HG03064 (cell line): ENCODE measurements at regions not wholly inside any gene's neighbourhood (a gene's known extent, or its start where the extent isn't known, plus 50 kb on each side); places are given as distances from the start of the nearest gene placed in this dataset.
"Not testable (repeated sequence)": the region's sequence is repeated elsewhere in the genome, so short reads cannot be mapped to it uniquely, and the experiment has no call there.

Experiments used
- ATAC-seq: cut with Tn5 transposase; IDR thresholded peaks from one replicate; pipeline ENCODE4 v1.9.1; 2021; ENCODE audit warnings: low read depth; ENCODE audit not compliant: unreplicated experiment

DNA sequence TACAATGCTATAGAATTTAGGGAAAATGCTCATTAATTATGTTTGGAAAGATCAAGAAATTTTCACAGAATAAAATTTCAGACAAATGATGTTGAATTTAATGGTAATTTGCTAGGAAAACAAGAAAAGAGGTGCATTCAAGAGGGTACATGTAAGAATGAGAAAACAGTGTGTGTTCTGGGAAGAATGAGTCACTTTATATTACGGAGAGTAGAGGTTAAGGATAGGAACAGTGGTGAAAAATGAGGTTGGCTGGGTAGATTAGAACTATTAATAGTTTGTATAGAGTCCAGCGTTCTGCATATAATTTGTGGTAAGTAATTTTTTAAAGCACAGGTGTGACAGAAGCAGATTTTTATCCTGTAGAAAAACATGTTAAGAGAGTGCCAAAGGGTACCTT lies 336.7 kb upstream of the MBL2 start:
- ATAC-seq, result no peak

DNA sequence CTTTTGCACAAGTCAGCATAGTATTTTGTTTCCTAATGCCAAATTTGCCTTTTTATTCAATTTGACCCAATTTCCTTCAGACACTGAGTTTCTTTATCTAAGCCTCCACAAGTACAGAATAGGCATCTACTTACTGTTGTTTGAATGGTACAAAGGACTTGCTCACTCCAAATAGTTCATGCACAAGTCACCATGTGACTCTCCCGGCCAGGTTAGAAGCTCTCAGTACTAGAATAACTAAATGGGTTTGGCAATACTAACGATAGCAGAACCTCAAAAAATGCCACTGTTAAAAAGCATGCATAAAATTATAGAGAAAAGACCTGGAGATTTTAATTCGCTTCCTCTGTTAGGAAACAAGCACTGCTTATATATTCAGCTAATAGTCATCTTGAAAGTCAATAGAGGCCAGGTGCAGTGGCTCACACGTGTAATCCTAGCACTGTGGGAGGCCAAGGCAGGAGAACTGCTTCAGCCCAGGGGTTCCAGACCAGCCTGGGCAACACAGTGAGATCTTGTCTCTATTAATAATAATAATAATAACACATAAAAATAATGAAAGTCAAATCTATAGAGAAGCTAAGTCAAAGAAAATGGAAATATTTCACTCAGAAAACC lies 335.8 kb upstream of the MBL2 start:
- ATAC-seq, result no peak

DNA sequence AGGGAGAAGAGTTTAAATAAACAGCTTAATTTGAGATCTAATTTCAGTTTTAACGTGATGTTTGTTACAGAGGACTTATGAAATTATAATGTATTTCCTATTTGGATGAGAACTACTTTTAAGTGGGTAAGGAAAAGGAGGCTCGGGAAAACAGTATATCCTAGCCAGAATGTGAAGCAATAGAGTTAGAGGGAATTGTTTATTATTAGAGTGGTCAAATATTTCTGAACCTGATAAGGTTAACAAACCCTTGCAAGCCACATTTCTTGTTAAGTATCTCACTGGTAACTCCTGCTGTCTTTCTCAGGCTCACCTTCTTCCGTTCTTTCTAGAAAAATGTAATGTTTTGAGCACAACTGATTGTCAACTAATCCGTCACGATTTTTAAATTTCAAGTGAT lies 335.1 kb upstream of the MBL2 start:
- ATAC-seq, result no peak

DNA sequence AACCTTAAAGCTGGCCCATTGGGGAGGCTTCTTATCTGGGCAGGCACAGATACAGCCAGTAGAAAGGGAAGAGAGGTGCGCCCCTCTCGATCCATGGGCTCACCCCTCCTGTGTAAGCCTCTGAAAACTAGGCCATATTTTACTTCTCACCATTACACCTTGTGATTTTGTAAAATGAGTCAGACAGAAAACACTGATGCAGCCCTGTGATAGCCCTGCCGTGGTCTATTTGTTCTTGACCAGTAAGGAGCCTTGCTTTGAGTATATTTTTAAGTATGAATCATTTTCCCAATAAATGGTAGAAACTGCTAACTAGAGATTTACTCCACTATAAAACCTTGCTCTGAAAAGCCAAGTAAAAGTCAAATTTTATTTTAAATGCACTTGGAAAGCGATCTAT lies 329.8 kb upstream of the MBL2 start:
- no peak for ATAC-seq

DNA sequence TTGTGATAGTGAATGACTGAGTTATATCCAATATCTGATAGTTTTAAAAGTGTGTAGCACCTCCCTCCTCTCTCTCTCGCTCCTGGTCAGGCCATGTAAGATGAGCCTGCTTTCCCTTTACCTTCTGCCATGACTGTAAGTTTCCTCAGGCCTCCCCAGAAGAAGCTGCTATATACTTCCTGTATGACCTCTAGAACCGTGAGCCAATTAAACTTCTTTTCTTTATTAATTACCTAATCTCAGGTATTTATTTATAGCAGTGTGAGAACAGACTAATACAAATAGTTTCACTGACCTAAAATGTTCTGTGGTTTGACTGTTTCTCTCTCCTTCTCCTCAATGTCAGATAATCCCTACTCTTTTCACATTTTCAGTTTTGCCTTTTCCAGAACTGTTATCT lies 321.3 kb upstream of the MBL2 start:
- no peak for ATAC-seq

DNA sequence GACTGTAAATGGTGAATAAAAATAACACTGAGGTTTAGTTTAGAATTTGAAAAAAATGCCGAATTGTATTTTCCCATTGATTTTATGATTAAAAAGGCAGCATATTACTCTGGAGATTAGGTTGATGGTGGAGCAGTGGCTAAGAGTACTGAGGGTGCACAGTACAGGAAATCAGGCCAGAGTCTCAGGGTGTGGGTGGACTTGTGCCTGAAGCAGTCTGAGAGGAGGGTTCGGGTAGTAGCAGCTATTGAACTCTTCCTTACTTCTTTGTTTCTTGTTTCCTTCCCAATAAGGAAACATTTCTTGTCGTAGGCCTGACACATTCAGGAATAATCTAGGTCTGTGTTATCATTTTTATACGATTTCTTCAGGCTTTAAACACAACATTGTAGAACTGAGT lies 319.0 kb upstream of the MBL2 start:
- no peak for ATAC-seq

DNA sequence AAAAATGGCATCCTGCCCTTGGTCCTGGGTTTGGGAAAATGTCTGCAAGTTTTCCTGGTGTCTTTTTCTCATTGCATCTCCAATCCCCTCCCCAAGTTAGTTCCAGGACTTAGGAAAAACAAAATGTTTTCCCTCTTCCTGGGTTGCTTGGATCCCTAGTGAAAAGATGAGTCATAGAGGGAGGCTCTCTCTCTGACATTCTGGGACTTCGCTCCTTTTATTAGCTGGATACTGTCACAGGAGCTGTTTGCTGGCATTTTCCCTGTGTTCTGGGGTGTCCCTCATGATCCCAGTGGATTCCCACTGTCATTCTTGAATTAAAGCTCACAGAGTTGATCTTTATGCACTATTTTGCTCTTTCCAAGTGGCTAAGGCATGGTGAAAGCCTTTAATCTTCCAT lies 316.4 kb upstream of the MBL2 start:
- no peak for ATAC-seq

DNA sequence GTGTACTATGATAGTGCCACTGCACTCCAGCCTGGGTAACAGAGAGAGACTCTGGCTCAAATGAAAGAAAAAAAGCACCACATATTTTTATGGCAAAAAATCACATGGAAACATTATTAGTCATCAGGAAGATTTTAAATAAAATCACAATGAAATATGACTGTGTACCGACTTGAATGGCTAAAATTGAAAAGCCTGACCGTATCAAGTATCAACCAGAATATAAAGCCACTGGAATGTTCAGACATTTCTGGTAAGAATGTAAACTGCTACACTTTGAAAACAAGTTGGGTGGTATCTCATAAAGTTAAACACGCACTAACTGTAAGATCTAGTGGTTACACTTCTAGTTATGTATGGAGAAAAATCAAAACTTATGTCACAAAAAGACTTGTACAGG lies 306.7 kb upstream of the MBL2 start:
- ATAC-seq, result no peak

DNA sequence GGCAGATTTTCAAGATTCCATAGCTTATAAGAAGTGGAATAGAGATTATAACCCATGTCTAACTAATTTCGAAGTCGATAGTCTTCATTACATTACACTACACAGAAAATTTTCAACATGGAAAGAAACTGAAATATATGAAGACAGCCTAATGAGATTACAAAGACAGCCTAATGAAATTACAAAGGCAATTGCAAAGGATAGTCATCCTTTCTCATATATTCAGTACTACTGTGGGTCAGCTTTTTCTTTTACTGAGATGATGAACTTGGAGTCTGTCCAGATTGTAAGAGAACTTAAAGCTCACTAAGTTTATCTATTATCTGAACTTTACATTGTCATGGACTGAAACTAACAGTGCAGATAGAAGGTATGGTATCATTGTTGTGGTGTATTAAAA lies 304.4 kb upstream of the MBL2 start:
- ATAC-seq, result no peak

DNA sequence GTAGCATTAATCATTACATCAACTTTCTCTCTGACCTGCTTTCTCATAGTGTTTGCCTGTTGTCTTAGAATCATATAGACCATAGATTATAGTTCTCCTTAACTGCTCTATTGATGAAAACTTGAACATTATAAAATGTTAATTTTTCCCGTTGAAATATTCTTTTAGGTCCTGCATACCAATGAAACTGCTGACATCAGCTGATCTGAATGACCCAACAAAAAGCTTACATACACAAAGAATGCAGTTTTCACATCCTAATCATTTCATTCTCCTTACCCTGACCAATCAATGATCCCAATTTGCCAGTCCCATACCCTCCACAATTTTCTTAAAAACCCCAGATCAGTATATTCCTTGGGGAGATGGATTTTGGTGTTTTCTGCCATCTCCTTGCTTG lies 302.9 kb upstream of the MBL2 start:
- no peak for ATAC-seq

DNA sequence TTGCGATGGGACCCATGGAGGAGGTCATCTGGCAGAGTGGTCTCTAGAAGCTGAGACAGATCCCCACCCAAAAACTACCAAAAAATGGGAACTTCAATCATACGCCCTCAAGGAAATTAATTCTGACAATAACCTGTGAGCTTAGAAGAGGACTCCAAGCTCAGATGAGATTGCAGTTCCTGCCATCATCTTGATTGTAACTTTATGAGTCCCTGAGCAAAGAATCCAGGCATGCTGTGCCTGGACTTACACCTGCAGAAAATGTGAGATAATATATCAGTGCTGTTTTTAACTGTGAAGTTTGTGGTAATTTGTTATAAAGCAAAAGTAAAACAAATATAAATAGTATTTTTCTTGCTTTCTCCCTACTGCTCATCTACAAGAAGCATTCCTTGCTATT lies 299.6 kb upstream of the MBL2 start:
- no peak for ATAC-seq

DNA sequence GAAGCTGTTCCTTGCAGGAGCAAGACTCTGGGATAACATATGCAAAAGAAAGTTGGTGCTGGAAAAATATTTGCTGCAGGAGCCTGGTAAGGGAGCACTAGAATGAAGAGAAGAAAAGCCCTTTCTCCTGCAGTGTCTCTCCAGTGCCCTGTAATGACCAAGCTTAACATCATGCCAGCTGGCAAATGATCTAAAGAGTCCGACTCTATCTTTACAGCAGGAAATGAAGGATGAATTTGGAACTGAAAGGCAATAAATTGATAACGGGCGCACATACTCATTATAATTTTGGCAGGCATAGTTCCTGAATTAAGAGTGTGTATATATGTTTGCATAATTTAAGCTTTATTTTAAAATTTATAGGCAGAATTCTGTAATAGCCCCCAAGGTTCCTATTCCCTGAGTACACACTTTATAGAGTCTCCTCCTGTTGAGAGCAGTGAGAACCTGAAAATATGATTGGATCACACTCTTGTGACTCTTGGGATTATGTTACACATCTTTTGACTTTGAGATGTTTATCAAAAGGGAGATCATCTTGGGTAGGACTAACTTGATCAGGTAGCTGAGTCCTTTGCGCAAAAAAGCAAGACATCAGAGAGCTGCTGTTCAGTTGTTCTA lies 299.0 kb upstream of the MBL2 start:
- no peak for ATAC-seq

DNA sequence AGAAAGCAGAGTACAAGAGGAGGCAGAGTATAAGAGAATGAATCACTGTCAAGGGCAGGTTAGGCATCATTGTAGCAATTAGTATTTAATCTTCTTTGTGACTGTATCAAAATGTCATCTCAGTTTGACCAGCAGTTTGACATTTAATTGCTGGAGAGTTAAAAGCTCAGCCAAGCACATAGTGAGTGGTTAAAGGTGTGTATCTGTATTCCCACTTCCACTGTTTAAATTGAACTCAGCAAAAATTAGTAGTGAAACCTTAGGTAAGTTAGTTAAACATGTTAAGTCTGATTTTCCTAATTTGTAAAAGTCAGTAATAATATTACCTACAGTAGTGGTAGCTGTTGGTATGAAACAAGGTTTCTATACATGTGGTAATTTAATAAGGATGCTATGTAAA lies 296.4 kb upstream of the MBL2 start:
- no peak for ATAC-seq

DNA sequence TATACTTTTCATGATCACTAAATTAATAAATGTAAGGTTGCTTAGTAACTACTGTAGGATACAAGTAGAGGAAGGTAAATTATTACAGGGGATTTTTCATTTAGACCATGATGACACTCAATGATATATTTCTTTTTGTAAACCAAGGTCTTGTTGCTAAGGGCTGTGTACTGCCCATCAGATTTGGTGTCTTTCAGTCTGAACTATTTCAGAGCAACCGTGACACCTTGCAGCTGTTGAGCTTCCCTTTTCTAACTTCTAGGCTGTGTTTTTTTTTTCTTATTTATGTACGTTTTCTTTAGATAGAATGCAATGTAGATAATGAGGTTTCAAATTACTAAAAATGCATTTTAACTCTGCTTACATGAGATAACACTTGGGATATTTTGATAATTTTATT lies 292.0 kb upstream of the MBL2 start:
- ATAC-seq, result no peak

DNA sequence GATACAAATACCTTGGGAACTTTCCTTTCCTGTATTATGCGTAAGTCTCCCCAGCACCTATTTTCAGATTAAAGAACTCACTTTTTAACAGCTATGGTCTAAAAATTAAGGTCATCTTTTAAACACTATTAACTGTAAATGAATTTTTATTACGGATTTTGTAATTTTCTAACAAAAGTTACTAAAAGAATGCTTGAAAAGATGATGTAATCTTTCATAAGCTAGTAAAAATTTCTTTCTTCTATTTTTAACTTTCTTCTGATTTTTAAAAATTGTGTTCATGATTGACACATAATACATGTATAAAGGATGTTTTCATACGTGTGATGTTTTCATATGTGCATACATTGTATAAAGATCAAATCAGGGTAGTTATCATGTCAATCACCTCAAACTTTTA lies 291.2 kb upstream of the MBL2 start:
- no peak for ATAC-seq

DNA sequence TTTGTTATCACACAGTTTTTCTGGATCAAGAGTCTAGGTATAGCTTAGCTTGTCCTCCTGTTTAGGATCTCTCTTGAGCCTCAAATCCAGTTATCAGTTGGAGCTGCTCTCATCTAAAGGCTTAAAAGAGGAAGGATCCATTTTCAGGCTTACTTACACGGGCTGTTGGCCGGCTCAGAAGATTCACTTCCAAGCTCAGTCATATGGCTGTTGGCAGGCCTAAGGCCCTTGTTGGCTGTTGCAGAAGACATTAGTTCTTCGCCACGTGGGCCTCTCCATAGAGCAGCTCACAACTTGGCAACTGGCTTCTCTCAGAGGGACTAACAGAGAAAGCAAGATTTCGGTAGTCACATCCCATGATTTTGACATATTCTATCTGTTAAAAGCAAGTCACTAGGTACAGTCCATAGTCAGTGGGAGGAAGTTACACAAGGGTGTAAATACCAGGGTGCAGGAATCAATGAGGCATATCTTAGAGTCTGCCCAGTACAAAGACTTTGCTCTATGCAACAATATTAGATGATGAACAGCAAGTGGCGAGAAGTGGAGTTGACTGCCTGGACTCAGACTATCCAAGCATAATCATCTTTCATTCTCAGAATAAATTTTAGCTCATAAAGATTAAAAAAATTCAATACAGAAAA lies 280.1 kb upstream of the MBL2 start:
- no peak for ATAC-seq

DNA sequence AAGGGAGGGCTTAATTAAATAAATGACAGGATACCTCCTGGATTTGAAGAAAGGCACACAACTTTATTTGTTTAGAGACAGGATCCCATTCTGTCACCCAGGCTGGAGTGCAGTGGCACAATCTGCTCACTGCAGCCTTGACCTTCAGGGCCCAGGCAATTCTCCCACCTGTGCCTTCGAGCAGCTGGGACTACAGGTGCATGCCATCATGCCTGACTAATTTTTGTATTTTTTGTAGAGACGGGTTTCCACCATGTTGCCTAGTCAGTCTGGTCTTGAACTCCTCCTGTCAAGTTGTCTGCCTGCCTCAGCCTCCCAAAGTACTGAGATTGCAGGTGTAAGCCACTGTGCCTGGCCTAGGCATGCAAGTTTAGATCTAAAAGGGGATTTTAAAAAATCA lies 272.7 kb upstream of the MBL2 start:
- ATAC-seq, result no peak

DNA sequence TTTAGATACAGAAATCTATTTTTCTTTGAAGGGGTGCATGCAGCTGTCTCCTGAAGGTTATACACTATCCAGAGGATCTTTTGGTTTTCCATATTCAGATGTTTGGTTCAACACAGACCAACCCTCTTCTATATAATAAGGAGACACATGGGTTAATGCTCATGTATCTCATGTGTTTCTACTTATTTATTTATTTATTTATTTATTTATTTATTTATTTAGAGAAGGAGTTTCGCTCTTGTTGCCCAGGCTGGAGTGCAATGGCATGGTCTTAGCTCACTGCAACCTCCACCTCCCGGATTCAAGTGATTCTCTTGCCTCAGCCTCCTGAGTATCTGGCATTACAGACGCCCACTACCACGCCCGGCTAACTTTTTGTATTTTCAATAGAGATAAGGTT lies 263.2 kb upstream of the MBL2 start:
- not testable (repeated sequence) for ATAC-seq

DNA sequence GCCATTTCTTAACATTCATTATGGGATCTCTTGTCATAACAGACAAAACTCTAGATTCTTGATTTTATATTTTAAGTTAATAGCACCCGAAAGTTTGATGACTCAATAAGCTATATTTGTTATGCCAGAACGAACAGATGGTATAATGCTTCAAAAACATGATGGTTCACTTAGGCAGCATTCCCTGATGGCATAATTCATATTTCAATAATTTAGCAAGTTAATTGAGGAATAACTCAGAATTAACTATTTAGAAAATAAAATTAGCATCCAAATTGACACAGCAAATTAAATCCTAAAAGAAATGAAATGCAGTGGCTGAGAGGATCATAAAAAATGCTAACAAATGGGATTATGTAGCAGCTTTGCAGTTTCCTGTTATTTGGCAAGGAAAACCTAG lies 260.8 kb upstream of the MBL2 start:
- ATAC-seq, result no peak

DNA sequence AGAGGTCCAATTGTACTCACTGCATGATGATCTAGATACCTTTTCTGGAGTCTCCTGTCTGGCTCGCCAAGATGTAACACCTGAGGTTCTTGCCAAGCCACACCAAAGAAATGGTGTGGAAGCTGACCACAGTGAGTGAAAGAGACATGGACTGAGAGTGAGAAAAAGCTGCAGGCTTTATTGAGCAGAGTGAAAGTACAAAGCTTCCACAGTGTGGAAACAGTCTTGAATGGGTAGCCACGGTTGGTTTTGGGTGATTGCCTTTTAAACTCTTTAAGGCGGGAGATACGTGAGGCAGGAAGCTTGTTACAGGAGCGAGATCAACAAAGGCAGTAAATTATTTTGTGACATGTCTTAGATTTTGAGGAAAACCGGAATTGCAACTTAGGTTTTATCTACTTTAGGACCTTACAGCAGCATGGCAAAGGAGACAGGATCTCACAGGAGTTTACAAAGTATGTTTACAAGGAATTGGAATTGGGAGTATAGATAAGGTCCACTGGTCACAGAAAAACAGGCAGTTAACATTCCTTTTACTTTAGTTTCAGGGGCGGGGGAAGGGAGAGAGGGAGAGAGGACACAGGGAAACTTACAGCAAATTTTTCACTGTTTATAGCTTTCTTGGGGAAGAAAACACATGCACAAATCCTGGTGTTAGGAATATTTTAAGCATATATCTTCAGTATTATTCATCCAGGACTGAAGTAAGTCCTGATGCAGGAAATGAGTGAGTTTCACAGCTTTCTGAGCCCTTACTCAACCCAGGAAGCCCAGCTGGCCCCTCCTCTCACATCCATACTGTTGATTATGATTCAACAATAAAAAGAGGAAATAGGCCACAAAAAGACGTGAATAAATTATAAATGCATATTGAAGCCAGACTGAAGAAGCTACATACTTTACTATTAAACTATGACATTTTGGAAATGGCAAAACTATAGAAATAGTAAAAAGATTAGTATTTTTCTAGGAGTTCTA lies 257.6 kb upstream of the MBL2 start:
- ATAC-seq, result not testable (repeated sequence)

DNA sequence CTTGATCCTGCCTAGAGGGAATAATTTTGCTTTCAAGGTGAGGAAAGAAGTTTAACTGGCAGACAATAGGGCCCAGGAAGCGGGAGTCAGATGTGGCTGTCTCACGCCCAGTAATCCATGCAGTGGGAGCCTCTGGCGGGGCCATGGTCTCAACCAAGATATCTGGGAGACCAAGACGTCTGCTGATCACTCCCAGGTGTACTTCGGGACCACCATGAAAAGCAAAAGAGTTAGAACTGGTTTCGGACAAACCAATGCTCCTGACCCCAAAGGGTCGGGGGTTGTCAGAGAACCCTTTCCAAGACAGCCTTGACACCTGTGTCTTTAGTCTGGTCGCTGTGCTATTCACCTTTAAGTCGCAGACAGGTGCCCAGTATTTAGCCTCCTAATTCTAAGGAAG lies 256.9 kb upstream of the MBL2 start:
- ATAC-seq, result no peak
